Sciatic nerve (tissue), 2 donors: ENCODE measurements at regions not wholly inside any gene's neighbourhood (a gene's known extent, or its start where the extent isn't known, plus 50 kb on each side); places are given as distances from the start of the nearest gene placed in this dataset.

Experiments
- ATAC-seq: fragments of 200-7000 bp; cut with Tn5 transposase; one replicate; pipeline ENCODE4 v1.9.1; 2020; ENCODE audit warnings: mild to moderate bottlenecking, moderate library complexity
- DNase-seq: peaks from one replicate; pipeline ENCODE4 v3.0.0-alpha.2; 2020; ENCODE audit warnings: low spot score
- intact Hi-C: fragments of 100-400 bp; cut with DNase I; formaldehyde crosslinking; loops from one replicate; pipeline ENCODE4 v1.14.2; 2022
- donor health status: DM: no; HTN: no; CAD: no.
- donor health status: DM: no; HTN: no; CAD: no.

- DNase-seq (no peak), ATAC-seq (no peak)
- intact Hi-C loops, result no loop called here
These were observed 439.6 kb downstream of the CDH8 start for GRCh38 chr16:61596655-61597054.

GRCh38 chr16:61595605-61596004 lies 440.6 kb downstream of the CDH8 start:
- no peak for DNase-seq
- ATAC-seq, result no peak
- intact Hi-C loops, result no loop called here

GRCh38 chr16:61590577-61590976 lies 445.7 kb downstream of the CDH8 start:
- DNase-seq, result no peak
- intact Hi-C loops, result no loop called here

GRCh38 chr16:61587526-61587925 lies 448.7 kb downstream of the CDH8 start:
- DNase-seq (no peak), ATAC-seq (no peak)
- intact Hi-C loops, result no loop called here

More at GRCh38 chr16:61590577-61590976, 445.7 kb downstream of the CDH8 start:
- ATAC-seq, result no peak

- no peak for ATAC-seq
- DNase-seq, result no peak
- intact Hi-C loops, result no loop called here
These were observed 454.7 kb downstream of the CDH8 start for GRCh38 chr16:61581417-61582046.

- ATAC-seq (peak; percentile 26), DNase-seq (no peak)
- intact Hi-C loops, result no loop called here
These were observed 455.7 kb downstream of the CDH8 start for GRCh38 chr16:61580579-61580978.

- DNase-seq, result no peak
- intact Hi-C loops, result no loop called here
- no peak for ATAC-seq
These were observed 457.0 kb downstream of the CDH8 start for GRCh38 chr16:61579195-61579594.

GRCh38 chr16:61576476-61576875 lies 459.8 kb downstream of the CDH8 start:
- no peak for ATAC-seq
- intact Hi-C loops, result no loop called here
- DNase-seq, result no peak

GRCh38 chr16:61575617-61576016 lies 460.6 kb downstream of the CDH8 start:
- intact Hi-C loops, result no loop called here
- ATAC-seq, result no peak
- no peak for DNase-seq

- no peak for DNase-seq
- no peak for ATAC-seq
- intact Hi-C loops, result no loop called here
These were observed 467.2 kb downstream of the CDH8 start for GRCh38 chr16:61569028-61569427.

GRCh38 chr16:61564716-61565115 lies 471.5 kb downstream of the CDH8 start:
- DNase-seq, result no peak
- no peak for ATAC-seq
- intact Hi-C loops, result no loop called here

- intact Hi-C loops, result no loop called here
- no peak for DNase-seq
- ATAC-seq, result no peak
These were observed 480.4 kb downstream of the CDH8 start for GRCh38 chr16:61555718-61556441.

- no peak for ATAC-seq
- no peak for DNase-seq
- intact Hi-C loops, result no loop called here
These were observed 486.9 kb downstream of the CDH8 start for GRCh38 chr16:61549327-61549726.

- intact Hi-C loops, result no loop called here
- DNase-seq, result no peak
- ATAC-seq, result no peak
These were observed 488.6 kb downstream of the CDH8 start for GRCh38 chr16:61547626-61548025.

- no peak for DNase-seq
- no peak for ATAC-seq
- intact Hi-C loops, result no loop called here
These were observed 492.1 kb downstream of the CDH8 start for GRCh38 chr16:61544165-61544564.

GRCh38 chr16:61540216-61540615 lies 496.0 kb downstream of the CDH8 start:
- ATAC-seq (no peak), DNase-seq (no peak)
- intact Hi-C loops, result no loop called here

GRCh38 chr16:61530697-61531096 lies 505.5 kb downstream of the CDH8 start:
- intact Hi-C loops, result no loop called here
- no peak for ATAC-seq
- no peak for DNase-seq

- ATAC-seq (no peak), DNase-seq (no peak)
- intact Hi-C loops, result no loop called here
These were observed 535.4 kb downstream of the CDH8 start for GRCh38 chr16:61500851-61501250.

GRCh38 chr16:61480250-61480649 lies 556.0 kb downstream of the CDH8 start:
- intact Hi-C loops, result no loop called here
- DNase-seq, result no peak
- no peak for ATAC-seq

GRCh38 chr16:61471737-61472136 lies 564.5 kb downstream of the CDH8 start:
- intact Hi-C loops, result no loop called here
- DNase-seq (no peak), ATAC-seq (no peak)

GRCh38 chr16:61471023-61471422 lies 565.2 kb downstream of the CDH8 start:
- DNase-seq, result no peak
- ATAC-seq, result no peak
- intact Hi-C loops, result no loop called here
